HG03175 (cell line): ENCODE measurements at regions not wholly inside any gene's neighbourhood (a gene's known extent, or its start where the extent isn't known, plus 50 kb on each side); places are given as distances from the start of the nearest gene placed in this dataset.

Source experiments
- ATAC-seq: cut with Tn5 transposase; IDR thresholded peaks from one replicate; pipeline ENCODE4 v1.9.1; 2021; ENCODE audit warnings: mild to moderate bottlenecking, moderate library complexity; ENCODE audit not compliant: unreplicated experiment

GRCh38 chr13:104137416-104137815 is 1071.2 kb upstream of the SLC10A2 start:
- ATAC-seq = no peak

- ATAC-seq = no peak
Observed at GRCh38 chr13:104132849-104133248, 1066.6 kb upstream of the SLC10A2 start.

- ATAC-seq = no peak
Observed at GRCh38 chr13:104114101-104114500, 1047.9 kb upstream of the SLC10A2 start.

DNA sequence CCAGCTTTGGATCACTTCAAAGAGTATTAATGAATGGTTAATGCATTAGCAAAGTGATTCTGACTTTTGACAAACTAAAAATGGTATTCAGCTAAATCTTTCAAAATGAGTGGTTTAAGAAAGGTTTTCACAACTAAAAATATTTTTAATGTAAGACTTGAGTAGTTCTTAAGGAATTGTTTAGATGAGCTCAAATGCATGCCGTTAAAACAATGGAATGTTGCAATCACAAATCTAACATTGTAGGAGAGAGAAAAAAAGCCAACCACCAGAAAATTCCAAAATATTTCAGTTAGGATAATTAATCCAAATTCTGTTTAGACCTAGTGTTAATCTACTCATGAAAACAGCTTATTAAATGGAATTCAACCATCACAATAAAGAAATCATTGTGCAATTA is 1044.8 kb upstream of the SLC10A2 start:
- no peak for ATAC-seq

- ATAC-seq = no peak
Observed at GRCh38 chr13:104106705-104107393, 1040.6 kb upstream of the SLC10A2 start.

GRCh38 chr13:104105418-104106355 is 1039.5 kb upstream of the SLC10A2 start:
- no peak for ATAC-seq

DNA sequence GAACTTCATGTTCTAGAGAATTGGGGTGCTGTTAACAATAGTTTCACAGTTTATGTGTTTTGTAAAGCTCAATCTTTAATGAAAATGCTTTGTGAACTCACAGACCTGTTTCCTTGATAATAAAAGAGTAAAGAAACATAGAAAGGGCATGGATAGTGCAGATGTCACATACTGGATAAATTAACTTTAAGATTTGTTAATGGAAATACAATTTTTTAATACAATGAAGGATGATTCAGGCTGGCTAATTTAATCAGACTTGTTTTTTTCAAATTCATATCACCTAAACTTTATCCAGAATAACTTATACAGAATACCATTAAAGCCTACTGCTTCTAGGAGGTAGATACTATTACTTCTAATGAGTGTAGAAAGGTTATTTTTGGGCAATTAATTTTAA is 1033.5 kb upstream of the SLC10A2 start:
- ATAC-seq = no peak

DNA sequence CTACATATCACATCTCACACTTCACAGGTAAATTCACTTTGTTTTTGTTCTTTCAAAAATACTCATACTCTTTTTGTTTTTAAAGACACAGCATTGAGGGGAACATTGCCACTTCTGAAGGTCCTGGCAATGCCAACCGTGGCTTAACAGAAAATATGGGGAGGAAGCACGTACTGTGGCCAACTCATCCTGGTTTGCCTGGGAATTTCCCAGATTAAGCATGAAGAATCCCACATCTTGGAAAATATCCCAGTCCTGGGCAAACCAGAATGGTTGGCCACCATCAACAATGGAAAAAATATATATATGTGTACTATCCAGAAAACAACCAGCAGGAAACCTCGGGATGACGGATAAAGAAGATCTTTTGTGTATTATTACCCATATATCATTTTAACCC is 1032.2 kb upstream of the SLC10A2 start:
- no peak for ATAC-seq

DNA sequence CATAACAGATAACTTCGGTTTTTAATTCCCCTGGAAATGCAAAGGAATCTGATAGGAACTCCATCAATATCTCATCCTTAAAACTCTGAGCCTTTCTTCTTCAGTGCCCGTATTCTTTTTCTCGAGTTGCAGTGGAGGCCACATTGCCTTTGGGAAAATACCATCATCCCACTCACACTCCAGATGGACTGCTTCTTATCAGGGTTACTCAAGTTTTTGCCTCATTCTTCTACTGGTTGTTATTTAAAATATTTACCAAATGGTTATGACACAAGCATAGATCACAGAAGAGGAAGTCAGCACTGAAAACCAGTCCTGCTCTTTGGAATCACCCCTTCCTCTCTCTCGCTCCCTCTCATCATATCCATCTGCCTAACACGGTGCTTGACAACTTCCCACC is 1020.5 kb upstream of the SLC10A2 start:
- no peak for ATAC-seq

GRCh38 chr13:104086210-104086609 is 1020.0 kb upstream of the SLC10A2 start:
- ATAC-seq = no peak

DNA sequence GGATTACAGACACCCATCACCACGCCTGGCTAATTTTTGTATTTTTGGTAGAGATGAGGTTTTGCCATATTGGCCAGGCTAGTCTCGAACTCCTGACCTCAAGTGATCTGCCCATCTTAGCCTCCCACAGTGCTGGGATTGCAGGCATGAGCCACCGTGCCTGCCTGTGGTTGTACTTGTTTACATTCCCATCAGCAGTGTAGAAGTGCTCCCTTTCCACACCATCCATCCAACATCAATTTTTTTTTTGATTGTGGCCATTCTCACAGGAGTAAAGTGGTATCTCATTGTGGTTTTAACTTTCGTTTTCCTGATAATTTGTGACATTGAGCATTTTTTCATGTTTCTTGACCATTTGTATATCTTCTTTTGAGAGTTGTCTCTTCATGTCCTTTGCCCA is 1019.4 kb upstream of the SLC10A2 start:
- ATAC-seq = no peak

- no peak for ATAC-seq
Observed at GRCh38 chr13:104074326-104074725, 1008.1 kb upstream of the SLC10A2 start.

DNA sequence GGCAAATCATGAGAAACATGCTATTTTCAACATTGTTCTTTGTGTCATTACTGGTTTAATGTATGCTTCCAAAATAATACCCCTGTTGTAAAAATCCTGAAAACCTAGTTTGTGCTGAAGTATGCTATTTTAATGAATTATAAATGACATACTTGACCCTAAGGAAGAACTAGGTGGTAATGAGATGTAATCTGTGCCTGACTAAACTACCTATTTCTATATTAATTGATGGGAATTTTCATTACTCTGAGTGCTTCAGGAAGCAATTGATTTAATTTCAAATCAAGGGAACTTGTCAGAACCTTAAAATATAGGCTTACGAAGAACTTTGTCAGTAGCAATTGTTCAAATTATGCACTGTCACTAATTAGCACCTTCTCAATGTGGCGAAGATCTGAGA is 1005.6 kb upstream of the SLC10A2 start:
- no peak for ATAC-seq

DNA sequence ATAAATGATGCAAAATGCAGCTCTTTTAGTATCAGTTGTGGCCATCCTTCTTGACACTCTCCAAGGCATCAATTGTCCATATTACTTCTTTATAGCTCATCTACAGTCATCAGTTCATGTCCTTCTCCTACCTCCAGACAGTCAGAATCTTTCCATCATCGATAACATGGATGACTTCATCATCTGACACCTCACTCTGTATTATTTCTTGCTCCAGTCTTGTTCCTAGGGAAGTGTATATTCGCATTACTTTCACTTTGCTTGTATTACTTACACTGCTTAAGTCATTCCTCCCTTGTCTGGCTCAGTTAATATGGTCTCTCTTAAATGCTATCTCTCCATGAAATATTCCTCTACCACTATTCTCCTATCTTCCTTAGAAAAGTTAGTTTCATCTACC is 999.1 kb upstream of the SLC10A2 start:
- ATAC-seq = no peak

DNA sequence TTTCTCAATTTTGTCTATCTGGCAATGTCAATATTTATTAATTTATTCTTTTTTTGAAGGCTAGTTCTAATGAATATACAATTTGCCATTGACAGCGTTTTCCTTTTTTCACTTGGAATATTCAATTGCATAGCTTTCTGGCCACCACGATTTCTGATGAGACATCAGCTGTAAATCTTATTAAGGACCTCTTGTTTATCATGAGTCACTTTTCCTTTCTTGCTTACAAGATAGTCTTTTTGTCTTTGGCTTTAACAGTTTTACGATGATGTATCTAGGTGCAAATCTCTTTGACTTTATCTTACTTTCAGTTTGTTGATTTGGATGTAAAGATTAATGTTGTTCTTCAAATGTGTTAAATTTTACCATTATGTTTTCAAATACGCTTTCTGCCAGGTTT is 991.6 kb upstream of the SLC10A2 start:
- ATAC-seq = no peak

DNA sequence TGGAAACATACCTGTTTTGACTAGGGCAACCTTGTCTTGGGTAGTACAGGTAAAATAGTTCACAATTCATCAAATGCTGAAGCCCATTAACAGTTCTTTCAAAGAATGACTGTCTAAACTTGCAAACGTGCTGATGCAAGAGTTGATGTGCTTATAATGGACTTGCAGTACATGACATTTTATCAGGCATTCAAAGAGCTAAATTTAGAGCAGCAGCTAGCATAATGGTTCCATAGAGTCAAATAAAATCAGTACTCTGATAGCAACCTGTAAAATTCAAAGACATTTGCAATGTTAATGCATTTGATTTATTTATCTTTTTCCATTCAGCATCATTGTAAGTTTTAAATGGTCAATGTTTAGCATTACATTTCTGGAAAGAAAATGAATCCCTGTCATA is 979.7 kb upstream of the SLC10A2 start:
- ATAC-seq = no peak

GRCh38 chr13:104043184-104043583 is 977.0 kb upstream of the SLC10A2 start:
- ATAC-seq = no peak

GRCh38 chr13:104034891-104035290 is 968.7 kb upstream of the SLC10A2 start:
- no peak for ATAC-seq

GRCh38 chr13:104025303-104025702 is 959.1 kb upstream of the SLC10A2 start:
- no peak for ATAC-seq

DNA sequence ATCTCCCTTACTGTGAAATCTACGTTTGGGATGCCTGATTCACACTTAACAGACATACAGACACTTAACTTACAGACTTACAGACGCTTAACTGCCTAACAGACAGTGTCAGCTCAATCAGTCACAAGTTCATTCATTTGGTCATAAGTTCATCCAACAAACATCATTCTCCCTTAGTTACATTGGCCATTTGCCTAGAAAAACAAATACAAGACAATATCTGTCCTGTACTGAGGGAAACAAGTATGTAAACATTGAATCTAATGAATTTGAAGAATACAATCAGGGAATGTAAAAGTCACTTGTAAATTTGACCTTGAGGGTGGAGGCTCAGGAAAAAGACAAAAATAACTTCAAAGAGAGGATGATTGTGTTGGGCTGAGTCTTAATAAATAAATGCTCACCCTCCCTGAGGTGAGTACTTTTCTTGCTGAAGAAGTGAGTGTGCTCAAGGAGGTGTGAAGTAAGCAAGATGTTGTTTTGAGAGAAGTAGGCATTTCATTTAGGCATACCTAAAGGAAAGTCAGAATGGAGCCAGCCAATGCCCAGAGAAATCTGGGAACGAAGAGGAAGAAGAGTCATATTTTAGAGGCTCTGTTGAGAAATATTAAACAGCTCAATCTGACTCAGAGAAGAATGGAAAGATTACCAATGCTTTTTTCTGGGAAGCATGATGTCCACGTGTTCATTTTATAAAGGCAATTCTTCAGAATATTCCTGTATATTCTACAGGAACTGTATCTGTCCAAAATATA is 958.4 kb upstream of the SLC10A2 start:
- no peak for ATAC-seq

- no peak for ATAC-seq
Observed at GRCh38 chr13:104021806-104022397, 955.7 kb upstream of the SLC10A2 start.
